ENCODE measurements at regions not wholly inside any gene's neighbourhood (a gene's known extent, or its start where the extent isn't known, plus 50 kb on each side); places are given as distances from the start of the nearest gene placed in this dataset.

- TF ChIP-seq ESRRA (CRISPR knock-in tag; IDR thresholded peaks at IDR 0.05; ENCODE audit: borderline replicate concordance) (no peak), NR1H2 (CRISPR knock-in tag; IDR thresholded peaks at IDR 0.05) (no peak), USF1 (CRISPR knock-in tag; IDR thresholded peaks at IDR 0.05) (no peak), CTCF (IDR thresholded peaks at IDR 0.05) (no peak), KAT7 (CRISPR knock-in tag; IDR thresholded peaks at IDR 0.05; ENCODE audit: borderline replicate concordance) (no peak), ZNF423 (CRISPR knock-in tag; IDR thresholded peaks at IDR 0.05) (no peak), PRDM15 (CRISPR knock-in tag; IDR thresholded peaks at IDR 0.05) (no peak), NR3C1 (CRISPR knock-in tag; conservative IDR thresholded peaks at IDR 0.05; ENCODE audit: low read depth) (no peak), CREB1 (CRISPR knock-in tag; IDR thresholded peaks at IDR 0.05) (no peak), ETV6 (CRISPR knock-in tag; IDR thresholded peaks at IDR 0.05) (no peak)
- TF ChIP-seq, protein P1, sequence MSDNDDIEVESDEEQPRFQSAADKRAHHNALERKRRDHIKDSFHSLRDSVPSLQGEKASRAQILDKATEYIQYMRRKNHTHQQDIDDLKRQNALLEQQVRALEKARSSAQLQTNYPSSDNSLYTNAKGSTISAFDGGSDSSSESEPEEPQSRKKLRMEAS (CRISPR knock-in tag; IDR thresholded peaks at IDR 0.05) = no peak
- TF ChIP-seq, protein P2, sequence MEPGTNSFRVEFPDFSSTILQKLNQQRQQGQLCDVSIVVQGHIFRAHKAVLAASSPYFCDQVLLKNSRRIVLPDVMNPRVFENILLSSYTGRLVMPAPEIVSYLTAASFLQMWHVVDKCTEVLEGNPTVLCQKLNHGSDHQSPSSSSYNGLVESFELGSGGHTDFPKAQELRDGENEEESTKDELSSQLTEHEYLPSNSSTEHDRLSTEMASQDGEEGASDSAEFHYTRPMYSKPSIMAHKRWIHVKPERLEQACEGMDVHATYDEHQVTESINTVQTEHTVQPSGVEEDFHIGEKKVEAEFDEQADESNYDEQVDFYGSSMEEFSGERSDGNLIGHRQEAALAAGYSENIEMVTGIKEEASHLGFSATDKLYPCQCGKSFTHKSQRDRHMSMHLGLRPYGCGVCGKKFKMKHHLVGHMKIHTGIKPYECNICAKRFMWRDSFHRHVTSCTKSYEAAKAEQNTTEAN (CRISPR knock-in tag; IDR thresholded peaks at IDR 0.05) = no peak
- TF ChIP-seq, protein P3, sequence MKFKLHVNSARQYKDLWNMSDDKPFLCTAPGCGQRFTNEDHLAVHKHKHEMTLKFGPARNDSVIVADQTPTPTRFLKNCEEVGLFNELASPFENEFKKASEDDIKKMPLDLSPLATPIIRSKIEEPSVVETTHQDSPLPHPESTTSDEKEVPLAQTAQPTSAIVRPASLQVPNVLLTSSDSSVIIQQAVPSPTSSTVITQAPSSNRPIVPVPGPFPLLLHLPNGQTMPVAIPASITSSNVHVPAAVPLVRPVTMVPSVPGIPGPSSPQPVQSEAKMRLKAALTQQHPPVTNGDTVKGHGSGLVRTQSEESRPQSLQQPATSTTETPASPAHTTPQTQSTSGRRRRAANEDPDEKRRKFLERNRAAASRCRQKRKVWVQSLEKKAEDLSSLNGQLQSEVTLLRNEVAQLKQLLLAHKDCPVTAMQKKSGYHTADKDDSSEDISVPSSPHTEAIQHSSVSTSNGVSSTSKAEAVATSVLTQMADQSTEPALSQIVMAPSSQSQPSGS (CRISPR knock-in tag; IDR thresholded peaks at IDR 0.05; ENCODE audit: borderline replicate concordance, low read depth) = no peak
Measured at GRCh38 chr3:95134693-95135413, 1072.0 kb downstream of the NSUN3 start.

Data from WTC11 (cell line).